H9 (cell line): ENCODE measurements at regions not wholly inside any gene's neighbourhood (a gene's known extent, or its start where the extent isn't known, plus 50 kb on each side); places are given as distances from the start of the nearest gene placed in this dataset.

Experiments used
- DNase-seq: peaks from one replicate; pipeline ENCODE4 v3.0.0-alpha.2; 2017
- H2AFZ ChIP-seq: one replicate; pipeline ENCODE4 v1.6.1; 2013; ENCODE audit warnings: mild to moderate bottlenecking, low read length, control low read depth, moderate library complexity
- H2AK5ac ChIP-seq: 2 replicates; pipeline ENCODE4 v1.6.1; 2013; ENCODE audit warnings: low read length, control low read depth, mixed read lengths; ENCODE audit not compliant: insufficient read length
- H2BK120ac ChIP-seq: one replicate; pipeline ENCODE4 v1.6.1; 2013; ENCODE audit warnings: low read depth, mild to moderate bottlenecking, low read length, control low read depth, inconsistent platforms; ENCODE audit not compliant: poor library complexity, severe bottlenecking
- H2BK12ac ChIP-seq: 2 replicates; pipeline ENCODE4 v1.6.1; 2013; ENCODE audit warnings: low read length, control low read depth, mixed read lengths, low read depth; ENCODE audit not compliant: insufficient read length
- H2BK15ac ChIP-seq: 2 replicates; pipeline ENCODE4 v1.6.1; 2013; ENCODE audit warnings: low read depth, low read length, control low read depth
- H2BK20ac ChIP-seq: one replicate; pipeline ENCODE4 v1.6.1; 2013; ENCODE audit warnings: low read depth, mild to moderate bottlenecking, low read length, control low read depth, inconsistent platforms; ENCODE audit not compliant: poor library complexity, severe bottlenecking
- H2BK5ac ChIP-seq: 2 replicates; pipeline ENCODE4 v1.6.1; 2013; ENCODE audit warnings: low read length, control low read depth, mixed read lengths; ENCODE audit not compliant: insufficient read length
- H3K14ac ChIP-seq: 2 replicates; pipeline ENCODE4 v1.6.1; 2013; ENCODE audit warnings: low read length, control low read depth; ENCODE audit not compliant: insufficient read depth
- H3K18ac ChIP-seq: 2 replicates; pipeline ENCODE4 v1.6.1; 2013; ENCODE audit warnings: low read depth, mild to moderate bottlenecking, mixed read lengths, low read length, control low read depth; ENCODE audit not compliant: insufficient read length
- H3K23ac ChIP-seq: 2 replicates; pipeline ENCODE4 v1.6.1; 2013; ENCODE audit warnings: low read length, control low read depth, mixed read lengths, low read depth; ENCODE audit not compliant: insufficient read length
- H3K23me2 ChIP-seq: 2 replicates; pipeline ENCODE4 v1.6.1; 2013; ENCODE audit warnings: low read depth, mild to moderate bottlenecking, mixed read lengths, low read length, control low read depth; ENCODE audit not compliant: insufficient read length, poor library complexity, severe bottlenecking
- H3K27ac ChIP-seq: 2 replicates; pipeline ENCODE4 v1.5.1; 2013; ENCODE audit warnings: low read length, control low read depth, mixed read lengths, low read depth; ENCODE audit not compliant: insufficient read length
- H3K27me3 ChIP-seq: 2 replicates; pipeline ENCODE4 v1.6.1; 2013; ENCODE audit warnings: low read length, control low read depth, inconsistent platforms; ENCODE audit not compliant: insufficient read depth
- H3K4ac ChIP-seq: 2 replicates; pipeline ENCODE4 v1.6.1; 2013; ENCODE audit warnings: low read depth, mild to moderate bottlenecking, control low read depth, inconsistent platforms, low read length, moderate library complexity
- H3K4me1 ChIP-seq: 2 replicates; pipeline ENCODE4 v1.6.1; 2013; ENCODE audit warnings: low read length, control low read depth, inconsistent platforms; ENCODE audit not compliant: insufficient read depth
- H3K4me2 ChIP-seq: 2 replicates; pipeline ENCODE4 v1.6.1; 2013; ENCODE audit warnings: low read length, control low read depth, mixed read lengths; ENCODE audit not compliant: insufficient read length, insufficient read depth
- H3K56ac ChIP-seq: 2 replicates; pipeline ENCODE4 v1.6.1; 2013; ENCODE audit warnings: low read depth, mild to moderate bottlenecking, mixed read lengths, low read length, control low read depth; ENCODE audit not compliant: insufficient read length
- H3K79me1 ChIP-seq: 2 replicates; pipeline ENCODE4 v1.6.1; 2013; ENCODE audit warnings: low read depth, mild to moderate bottlenecking, moderate library complexity, low read length, control low read depth, inconsistent platforms; ENCODE audit not compliant: insufficient read depth, poor library complexity, severe bottlenecking
- H3K79me2 ChIP-seq: 2 replicates; pipeline ENCODE4 v1.6.1; 2013; ENCODE audit warnings: low read length, control low read depth, inconsistent platforms; ENCODE audit not compliant: insufficient read depth
- H3K9ac ChIP-seq: 2 replicates; pipeline ENCODE4 v1.6.1; 2013; ENCODE audit warnings: low read length, control low read depth, mixed read lengths; ENCODE audit not compliant: insufficient read length; ENCODE audit errors: extremely low read depth
- H3K9me3 ChIP-seq: one replicate; pipeline ENCODE4 v1.6.1; 2013; ENCODE audit warnings: low read depth, low read length, inconsistent platforms; ENCODE audit not compliant: control insufficient read depth
- H3T11ph ChIP-seq: one replicate; pipeline ENCODE4 v1.6.1; 2013; ENCODE audit warnings: mild to moderate bottlenecking, low read length, control low read depth, inconsistent platforms
- H4K20me1 ChIP-seq: one replicate; pipeline ENCODE4 v1.6.1; 2013; ENCODE audit not compliant: control insufficient read depth, insufficient read length, insufficient read depth
- H4K5ac ChIP-seq: 2 replicates; pipeline ENCODE4 v1.6.1; 2013; ENCODE audit warnings: low read depth, mild to moderate bottlenecking, mixed read lengths, low read length, control low read depth; ENCODE audit not compliant: insufficient read length
- H4K8ac ChIP-seq: replicated peaks from 2 replicates; pipeline ENCODE4 v1.6.1; 2013; ENCODE audit warnings: low read length, control low read depth, mixed read lengths, low read depth; ENCODE audit not compliant: insufficient read length
- H4K91ac ChIP-seq: 2 replicates; pipeline ENCODE4 v1.6.1; 2013; ENCODE audit warnings: low read depth, mild to moderate bottlenecking, moderate library complexity, mixed read lengths, low read length, control low read depth; ENCODE audit not compliant: insufficient read length
- H3K27ac Mint-ChIP-seq, 3 experiments: 2 replicates in 2 of 3; 3 replicates in 1 of 3; pipeline ENCODE4 v1.8.0; 2020 to 2021; ENCODE audit warnings: mixed read lengths in 3 of 3, mild to moderate bottlenecking in 1 of 3, moderate library complexity in 1 of 3
- H3K27me3 Mint-ChIP-seq: 2 replicates; pipeline ENCODE4 v1.8.0; 2021; ENCODE audit warnings: low read depth, mild to moderate bottlenecking, moderate library complexity, mixed read lengths
- H3K36me3 Mint-ChIP-seq, 3 experiments: 2 replicates in 2 of 3; 3 replicates in 1 of 3; pipeline ENCODE4 v1.8.0; 2020 to 2021; ENCODE audit warnings: low read depth in 3 of 3, mixed read lengths in 3 of 3; ENCODE audit not compliant: insufficient read depth in 1 of 3
- H3K4me1 Mint-ChIP-seq, 2 experiments: 2 replicates each; pipeline ENCODE4 v1.8.0; 2020; ENCODE audit warnings: mixed read lengths in 2 of 2
- H3K4me3 Mint-ChIP-seq, 2 experiments: 2 replicates in 1 of 2; 3 replicates in 1 of 2; pipeline ENCODE4 v1.8.0; 2020 to 2021; ENCODE audit warnings: mild to moderate bottlenecking in 2 of 2, mixed read lengths in 2 of 2, moderate library complexity in 1 of 2
- H3K9me3 Mint-ChIP-seq, 2 experiments: 2 replicates in 1 of 2; 3 replicates in 1 of 2; pipeline ENCODE4 v1.8.0; 2020; ENCODE audit warnings: mild to moderate bottlenecking in 2 of 2, mixed read lengths in 2 of 2, moderate library complexity in 1 of 2
- WGBS: extraction: QIAGEN DNeasy Blood & Tissue Kit; methylation state at CpG from one replicate; pipeline ENCODE4 v1.1.7; 2013; ENCODE audit warnings: missing lambda C conversion rate, low lambda C conversion rate, mixed read lengths; ENCODE audit not compliant: insufficient read length; ENCODE audit errors: extremely low coverage; 5-methylcytosine and 5-hydroxymethylcytosine counted together
- TF ChIP-seq, protein P1 (sequence below): fragments of 200-600 bp; sonication (generic); conservative IDR thresholded peaks from 3 replicates; pipeline ENCODE4 v1.8.0; 2021; ENCODE audit warnings: antibody characterized with exemption, mild to moderate bottlenecking

DNA sequence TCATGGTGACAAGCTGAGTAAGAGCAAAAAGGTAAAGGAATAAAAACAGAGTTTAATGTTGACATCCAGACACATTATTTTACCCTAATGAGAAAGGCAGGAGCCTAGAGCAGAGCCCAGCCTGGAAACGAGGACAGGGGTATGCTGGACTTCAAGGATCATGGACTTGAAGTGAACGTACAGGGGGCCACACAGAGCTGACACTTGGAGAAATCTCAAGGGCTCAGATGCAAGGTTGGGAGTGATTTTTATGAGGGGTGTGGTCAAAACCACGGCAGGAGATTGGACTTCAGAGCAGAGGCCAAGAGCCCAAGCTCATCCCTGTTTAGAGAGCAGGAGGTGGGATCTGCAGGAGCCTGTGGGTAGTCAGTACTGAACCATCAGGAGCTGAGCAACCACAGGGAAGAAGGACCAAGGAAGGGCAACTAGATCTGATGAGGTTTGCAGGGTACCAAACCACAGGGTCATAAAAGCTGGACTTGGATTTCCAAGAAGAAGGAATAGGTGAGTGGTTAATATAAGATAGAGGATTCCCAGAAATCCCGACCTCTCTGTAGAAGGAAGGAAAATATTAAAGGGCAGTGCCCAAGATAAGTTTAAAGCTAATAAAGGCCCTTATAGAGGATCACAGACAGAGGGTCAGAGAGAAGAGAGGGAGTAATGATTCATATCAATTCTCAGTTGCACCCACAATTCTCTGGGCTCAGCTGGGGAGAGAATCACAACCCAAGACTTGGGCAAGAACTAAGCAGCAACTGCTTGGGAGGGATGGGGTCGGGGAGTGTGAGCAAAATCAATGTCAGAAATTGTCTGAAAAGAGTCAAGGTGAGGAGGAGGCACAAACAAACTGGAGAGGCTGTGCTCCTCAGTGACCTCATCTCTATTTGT lies 331.7 kb downstream of the SOX9 start:
- Histone ChIP-seq H3K23me2 (no peaks in the 10 kb centered on the region), H3K4me1 (no peaks in the 10 kb centered on the region; the same call in 1 of the 2 replicates), H3K4ac (no peak overlapping the region), H3K9ac (no peak overlapping the region), H3K27me3 (no peaks in the 10 kb centered on the region), H3K18ac (no peak overlapping the region), H3K23ac (no peak overlapping the region), H2AK5ac (no peak overlapping the region), H2AFZ (no peak overlapping the region), H2BK15ac (no peak overlapping the region), H2BK120ac (no peak overlapping the region), H3K79me1 (no peaks in the 10 kb centered on the region), H4K91ac (no peak overlapping the region), H4K5ac (no peak overlapping the region), H3K4me2 (no peak overlapping the region), H3K9me3 (no peaks in the 10 kb centered on the region), H3K14ac (no peak overlapping the region), H2BK5ac (no peak overlapping the region), H3K79me2 (no peaks in the 10 kb centered on the region), H3K56ac (no peak overlapping the region), H4K8ac (no peak overlapping the region), H2BK20ac (no peak overlapping the region), H3T11ph (no peak overlapping the region), H2BK12ac (no peak overlapping the region), H3K27ac (no peak overlapping the region), H4K20me1 (no peaks in the 10 kb centered on the region)
- no peak for DNase-seq
- peaks cover 1% of the 10 kb centered on the region; the same call in 1 of the 2 replicates for H3K27me3 Mint-ChIP-seq
- H3K4me1 Mint-ChIP-seq, result peaks cover 21 to 27% of the 10 kb centered on the region in 2 experiments
- H3K36me3 Mint-ChIP-seq, result no peaks in the 10 kb centered on the region; a peak in 1 of 7 replicates
- TF ChIP-seq, protein P1, sequence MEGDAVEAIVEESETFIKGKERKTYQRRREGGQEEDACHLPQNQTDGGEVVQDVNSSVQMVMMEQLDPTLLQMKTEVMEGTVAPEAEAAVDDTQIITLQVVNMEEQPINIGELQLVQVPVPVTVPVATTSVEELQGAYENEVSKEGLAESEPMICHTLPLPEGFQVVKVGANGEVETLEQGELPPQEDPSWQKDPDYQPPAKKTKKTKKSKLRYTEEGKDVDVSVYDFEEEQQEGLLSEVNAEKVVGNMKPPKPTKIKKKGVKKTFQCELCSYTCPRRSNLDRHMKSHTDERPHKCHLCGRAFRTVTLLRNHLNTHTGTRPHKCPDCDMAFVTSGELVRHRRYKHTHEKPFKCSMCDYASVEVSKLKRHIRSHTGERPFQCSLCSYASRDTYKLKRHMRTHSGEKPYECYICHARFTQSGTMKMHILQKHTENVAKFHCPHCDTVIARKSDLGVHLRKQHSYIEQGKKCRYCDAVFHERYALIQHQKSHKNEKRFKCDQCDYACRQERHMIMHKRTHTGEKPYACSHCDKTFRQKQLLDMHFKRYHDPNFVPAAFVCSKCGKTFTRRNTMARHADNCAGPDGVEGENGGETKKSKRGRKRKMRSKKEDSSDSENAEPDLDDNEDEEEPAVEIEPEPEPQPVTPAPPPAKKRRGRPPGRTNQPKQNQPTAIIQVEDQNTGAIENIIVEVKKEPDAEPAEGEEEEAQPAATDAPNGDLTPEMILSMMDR, result no peak
- H3K27ac Mint-ChIP-seq, result no peak overlapping the region
- no CpG with 5 or more reads among the region's 5 CpGs for WGBS
- H3K9me3 Mint-ChIP-seq, result peaks cover 0 to 4% of the 10 kb centered on the region in 2 experiments; a peak in 1 of 5 replicates
- H3K4me3 Mint-ChIP-seq, result no peak overlapping the region
